HepG2 (cell line): ENCODE measurements at regions not wholly inside any gene's neighbourhood (a gene's known extent, or its start where the extent isn't known, plus 50 kb on each side); places are given as distances from the start of the nearest gene placed in this dataset.
A peak's percentile ranks its signal among the peaks of the same experiment; 100 is the strongest.

ENCODE experiments used
- ATAC-seq: fragments of 200-7000 bp; cut with Tn5 transposase; 3 replicates; pipeline ENCODE4 v1.9.1; 2020; ENCODE audit warnings: mild to moderate bottlenecking, moderate library complexity
- BruUV-seq: library from RNA; stranded (reverse); fragments of 400-500 nt; replicated peaks from 2 replicates; lab custom pipeline; 2021; lab: Mats Ljungman, UMichigan
- CTCF ChIA-PET: fragments of 300-600 bp; formaldehyde crosslinking; extraction: SDS; loops from one replicate; lab custom pipeline; 2021; ENCODE audit warnings: low total read pairs, inconsistent platforms, low intra/inter-chr PET ratio; lab: Yijun Ruan, JAX
- POLR2A ChIA-PET: fragments of 350-600 bp; sonication (Branson Sonifier 250); formaldehyde crosslinking; loops from one replicate; lab custom pipeline; 2020; ENCODE audit warnings: antibody characterized with exemption, inconsistent platforms; lab: Yijun Ruan, JAX
- DNase-seq: peaks from one replicate; pipeline ENCODE4 v3.0.0-alpha.2; 2015; ENCODE audit warnings: low spot score
- FAIRE-seq: peaks from 3 replicates; lab custom pipeline; 2011; peaks lifted over from hg19 to GRCh38; lab: Jason Lieb, UNC
- H2AFZ ChIP-seq: one replicate; pipeline ENCODE4 v1.6.1; 2011; ENCODE audit warnings: low read length, inconsistent platforms
- H3K27ac ChIP-seq: fragments of 300-600 bp; 3 replicates; pipeline ENCODE4 v1.8.0; 2011; ENCODE audit warnings: mixed run types, mild to moderate bottlenecking, mixed read lengths, low read length, inconsistent platforms; ENCODE audit not compliant: insufficient read depth; ENCODE audit errors: extremely low read length
- H3K27me3 ChIP-seq, 2 experiments: fragments of 200-600 bp in 1 of 2; 2 replicates in 1 of 2; 3 replicates in 1 of 2; pipeline versions ENCODE4 v1.6.0 to v1.8.0; 2011; ENCODE audit warnings: low read length in 2 of 2, mild to moderate bottlenecking in 2 of 2, moderate library complexity in 2 of 2, inconsistent platforms in 1 of 2; ENCODE audit not compliant: insufficient read depth in 2 of 2, control insufficient read depth in 1 of 2
- H3K36me3 ChIP-seq, 2 experiments: fragments of 200-600 bp in 1 of 2; replicated peaks in 1 of 2; 2 replicates in 1 of 2; 3 replicates in 1 of 2; pipeline versions ENCODE4 v1.5.1 to v1.8.0; 2011; ENCODE audit warnings: low read length in 2 of 2, inconsistent platforms in 1 of 2; ENCODE audit not compliant: insufficient read depth in 2 of 2, control insufficient read depth in 1 of 2
- H3K4me1 ChIP-seq: 2 replicates; pipeline ENCODE4 v1.5.1; 2012; ENCODE audit warnings: low read length, inconsistent platforms; ENCODE audit not compliant: insufficient read depth
- H3K4me2 ChIP-seq: 2 replicates; pipeline ENCODE4 v1.6.0; 2011; ENCODE audit warnings: low read depth, low read length, inconsistent platforms
- H3K4me3 ChIP-seq, 3 experiments: fragments of 200-600 bp in 1 of 3; sonication (generic), shearing (Covaris generic) in 1 of 3; replicated peaks in 1 of 3; 2 replicates each; pipeline ENCODE4 v1.5.1; 2011 to 2016; ENCODE audit warnings: low read length in 3 of 3, inconsistent platforms in 2 of 3, low read depth in 2 of 3, mild to moderate bottlenecking in 2 of 3, control low read depth in 1 of 3, mixed read lengths in 1 of 3; ENCODE audit not compliant: insufficient read depth in 1 of 3
- H3K79me2 ChIP-seq: one replicate; pipeline ENCODE4 v1.6.1; 2011; ENCODE audit warnings: low read length, inconsistent platforms; ENCODE audit not compliant: insufficient read depth
- H3K9ac ChIP-seq: 2 replicates; pipeline ENCODE4 v1.6.0; 2011; ENCODE audit warnings: mild to moderate bottlenecking, low read depth, low read length, inconsistent platforms; ENCODE audit not compliant: insufficient read depth
- H3K9me3 ChIP-seq: 2 replicates; pipeline ENCODE4 v1.5.1; 2012; ENCODE audit warnings: mild to moderate bottlenecking, low read length
- H4K20me1 ChIP-seq: 2 replicates; pipeline ENCODE4 v1.6.0; 2011; ENCODE audit warnings: inconsistent platforms, mild to moderate bottlenecking, low read length, moderate library complexity; ENCODE audit not compliant: insufficient read depth
- ARID3A ChIP-seq: IDR thresholded peaks from 2 replicates; pipeline ENCODE4 v1.6.1; 2012; ENCODE audit warnings: low read depth, low read length, improper control_type of control experiment
- ATF3 ChIP-seq: sonication (generic); formaldehyde crosslinking; IDR thresholded peaks from 2 replicates; pipeline ENCODE4 v1.4.0; 2020; ENCODE audit warnings: missing genetic modification reagents
- BCL6 ChIP-seq: IDR thresholded peaks from 2 replicates; pipeline ENCODE4 v1.6.1; 2016; ENCODE audit warnings: missing genetic modification reagents, missing compliant biosample characterization
- BHLHE40 ChIP-seq: IDR thresholded peaks from 2 replicates; pipeline ENCODE4 v1.6.1; 2011; ENCODE audit warnings: low read length, improper control_type of control experiment
- CREB1 ChIP-seq, 2 experiments: fragments of 450-650 bp in 1 of 2; IDR thresholded peaks; 2 replicates each; pipeline ENCODE4 v1.6.1; 2016 to 2017; ENCODE audit warnings: control low read depth in 1 of 2, mild to moderate bottlenecking in 1 of 2, missing compliant biosample characterization in 1 of 2, missing genetic modification characterization in 1 of 2
- EEA1 ChIP-seq: sonication (generic); formaldehyde crosslinking; IDR thresholded peaks from 2 replicates; pipeline ENCODE4 v1.5.1; 2020; ENCODE audit warnings: mild to moderate bottlenecking, missing genetic modification reagents, borderline replicate concordance
- FOXA1 ChIP-seq, 2 experiments: fragments of 450-650 bp in 1 of 2; sonication (generic) in 1 of 2; formaldehyde crosslinking in 1 of 2; IDR thresholded peaks; 2 replicates each; pipeline versions ENCODE4 v1.4.0 to v1.6.1; 2016 to 2020; ENCODE audit warnings: missing genetic modification reagents in 1 of 2
- FOXO1 ChIP-seq: sonication (generic); formaldehyde crosslinking; IDR thresholded peaks from 2 replicates; pipeline ENCODE4 v1.4.0; 2020; ENCODE audit warnings: missing genetic modification reagents
- GATAD2A ChIP-seq: IDR thresholded peaks from 2 replicates; pipeline ENCODE4 v1.6.1; 2016
- HDAC2 ChIP-seq: sonication (generic); formaldehyde crosslinking; IDR thresholded peaks from 2 replicates; pipeline ENCODE4 v1.4.0; 2020; ENCODE audit warnings: missing genetic modification reagents
- HDAC6 ChIP-seq: fragments of 200-600 bp; sonication (generic); IDR thresholded peaks from 2 replicates; pipeline ENCODE4 v1.7.0; 2017; ENCODE audit warnings: mild to moderate bottlenecking, antibody characterized with exemption, low read length, low read depth
- HMGXB4 ChIP-seq, 2 experiments: sonication (generic) in 1 of 2; formaldehyde crosslinking in 1 of 2; IDR thresholded peaks; 2 replicates each; pipeline versions ENCODE4 v1.4.0 to v1.6.1; 2018 to 2020; ENCODE audit warnings: missing genetic modification reagents in 2 of 2, borderline replicate concordance in 1 of 2, low read depth in 1 of 2, mild to moderate bottlenecking in 1 of 2, missing biosample characterization in 1 of 2
- HNRNPUL1 ChIP-seq: fragments of 200-400 bp; formaldehyde crosslinking; IDR thresholded peaks from 2 replicates; pipeline ENCODE4 v1.6.1; 2017; ENCODE audit warnings: low read depth, mild to moderate bottlenecking, low read length, moderate library complexity
- KLF9 ChIP-seq: IDR thresholded peaks from 2 replicates; pipeline ENCODE4 v1.6.1; 2016; ENCODE audit warnings: low read depth
- MIER3 ChIP-seq: IDR thresholded peaks from 2 replicates; pipeline ENCODE4 v1.6.1; 2016; ENCODE audit warnings: missing compliant biosample characterization, borderline replicate concordance
- PHF8 ChIP-seq: sonication (generic); formaldehyde crosslinking; IDR thresholded peaks from 2 replicates; pipeline ENCODE4 v1.5.0; 2020; ENCODE audit warnings: missing genetic modification reagents
- POGZ ChIP-seq: sonication (generic); formaldehyde crosslinking; IDR thresholded peaks from 2 replicates; pipeline ENCODE4 v1.4.0; 2020; ENCODE audit warnings: mild to moderate bottlenecking, missing genetic modification reagents
- RAD21 ChIP-seq: fragments of 450-650 bp; formaldehyde crosslinking; IDR thresholded peaks from 2 replicates; pipeline ENCODE4 v1.5.0; 2020; ENCODE audit warnings: mild to moderate bottlenecking
- SIN3B ChIP-seq: fragments of 150-350 bp; IDR thresholded peaks from 2 replicates; pipeline ENCODE4 v1.6.1; 2014; ENCODE audit warnings: low read length
- SP4 ChIP-seq: sonication (generic); formaldehyde crosslinking; IDR thresholded peaks from 2 replicates; pipeline ENCODE4 v1.8.1; 2023; ENCODE audit warnings: mild to moderate bottlenecking, missing genetic modification reagents
- TSC22D2 ChIP-seq: sonication (generic); formaldehyde crosslinking; IDR thresholded peaks from 2 replicates; pipeline ENCODE4 v1.5.1; 2020; ENCODE audit warnings: missing genetic modification reagents, mild to moderate bottlenecking, borderline replicate concordance
- WGBS: methylation state at CpG from one replicate; pipeline ENCODE4 v1.1.6; 2017; ENCODE audit warnings: low lambda C conversion rate; 5-methylcytosine and 5-hydroxymethylcytosine counted together
- in situ Hi-C: cut with HindIII; loops from 2 replicates; pipeline ENCODE4 v1.10.0; 2017; ENCODE audit warnings: low pct_unique_long_range_greater_than_20kb; ENCODE audit not compliant: extremely low pct_ligation_motif_present
- intact Hi-C: fragments of 100-400 bp; cut with micrococcal nuclease; formaldehyde crosslinking; loops from one replicate; pipeline ENCODE4 v1.10.0; 2022; ENCODE audit not compliant: unreplicated experiment

- BruUV-seq: no TSS peak
- peak overlapping the region in 1 of 3 experiments; percentile 58; a peak in 1 of 6 replicates for H3K4me3 ChIP-seq
- intact Hi-C loops: no loop called here
- TF ChIP-seq SIN3B (no peak), ARID3A (peak; percentile 86), MIER3 (peak; percentile 65; the same call in 1 of the 2 replicates), KLF9 (no peak), PHF8 (CRISPR knock-in tag) (no peak), FOXO1 (CRISPR knock-in tag) (peak; percentile 49; the same call in 1 of the 2 replicates), TSC22D2 (CRISPR knock-in tag) (no peak), FOXA1 (IDR thresholded peaks at IDR 0.05) (no peak), FOXA1 (CRISPR knock-in tag; IDR thresholded peaks at IDR 0.05) (peak; percentile 59), BHLHE40 (peak; percentile 80), HMGXB4 (CRISPR knock-in tag; IDR thresholded peaks at IDR 0.05; ENCODE audit: borderline replicate concordance in 1 of 2, low read depth in 1 of 2) (no peak), CREB1 (IDR thresholded peaks at IDR 0.05) (no peak), CREB1 (CRISPR knock-in tag; IDR thresholded peaks at IDR 0.05) (peak; percentile 42; the same call in 1 of the 2 replicates), EEA1 (CRISPR knock-in tag) (no peak), GATAD2A (CRISPR knock-in tag) (peak; percentile 84), HNRNPUL1 (no peak), HDAC2 (CRISPR knock-in tag) (peak; percentile 74), BCL6 (peak; percentile 80), RAD21 (CRISPR knock-in tag) (no peak), HDAC6 (no peak), ATF3 (CRISPR knock-in tag) (peak; percentile 76; the same call in 1 of the 2 replicates), SP4 (CRISPR knock-in tag) (no peak), POGZ (no peak)
Observed at GRCh38 chr10:3365630-3366029, 193.0 kb upstream of the PITRM1 start.

More at GRCh38 chr10:3365630-3366029, 193.0 kb upstream of the PITRM1 start:
- ChIA-PET POLR2A (no interaction called here), CTCF (no interaction called here)
- Histone ChIP-seq H3K9ac (no peak overlapping the region), H4K20me1 (no peaks in the 10 kb centered on the region), H3K79me2 (no peaks in the 10 kb centered on the region), H3K4me2 (peak overlapping the region; percentile 81), H3K27ac (no peak overlapping the region), H3K9me3 (peaks cover 21% of the 10 kb centered on the region), H3K36me3 (no peaks in the 10 kb centered on the region), H3K27me3 (peaks cover 3 to 19% of the 10 kb centered on the region in 2 experiments; a peak in 2 of 5 replicates), H3K4me1 (peaks cover 26% of the 10 kb centered on the region), H2AFZ (no peak overlapping the region)
- FAIRE-seq (peak; percentile 37), ATAC-seq (peak; percentile 78), DNase-seq (peak; percentile 89)
- 3% methylated on average over 7 of the region's 7 CpGs for WGBS
- in situ Hi-C loops: no loop called here
